Mucosa of rectum (tissue), 2 donors: ENCODE measurements at regions not wholly inside any gene's neighbourhood (a gene's known extent, or its start where the extent isn't known, plus 50 kb on each side); places are given as distances from the start of the nearest gene placed in this dataset.

ENCODE experiments used
- H3K27ac ChIP-seq, 2 donors: one replicate each; pipeline ENCODE4 v1.7.0; 2013; ENCODE audit warnings: inconsistent platforms in 2 of 2, low read depth in 2 of 2, low read length in 2 of 2
- H3K27me3 ChIP-seq, 2 donors: one replicate each; pipeline ENCODE4 v1.7.0; 2013; ENCODE audit warnings: low read length in 2 of 2; ENCODE audit not compliant: control insufficient read depth in 2 of 2, insufficient read depth in 2 of 2
- H3K36me3 ChIP-seq, 2 donors: one replicate each; pipeline ENCODE4 v1.7.0; 2013; ENCODE audit warnings: low read length in 2 of 2; ENCODE audit not compliant: control insufficient read depth in 2 of 2, insufficient read depth in 2 of 2
- H3K4me1 ChIP-seq, 2 donors: one replicate each; pipeline ENCODE4 v1.7.0; 2013; ENCODE audit warnings: low read length in 2 of 2, mild to moderate bottlenecking in 1 of 2; ENCODE audit not compliant: control insufficient read depth in 2 of 2, insufficient read depth in 2 of 2
- H3K4me3 ChIP-seq, 2 donors: one replicate each; pipeline ENCODE4 v1.7.0; 2013; ENCODE audit warnings: low read length in 2 of 2
- H3K9ac ChIP-seq, 2 donors: one replicate each; pipeline ENCODE4 v1.7.0; 2013; ENCODE audit warnings: low read length in 2 of 2, low read depth in 1 of 2, mild to moderate bottlenecking in 1 of 2
- H3K9me3 ChIP-seq, 2 donors: one replicate each; pipeline ENCODE4 v1.7.0; 2013; ENCODE audit warnings: low read length in 2 of 2; ENCODE audit not compliant: control insufficient read depth in 2 of 2
- donor health status: healthy.
- donor health status: Normal muscosa, but diverticular disease.

- H3K4me1 ChIP-seq = no peaks in the 10 kb centered on the region
- H3K4me3 ChIP-seq = no peak overlapping the region
- no peak overlapping the region for H3K27ac ChIP-seq
- H3K9ac ChIP-seq = no peak overlapping the region
- H3K9me3 ChIP-seq = no peaks in the 10 kb centered on the region
- H3K27me3 ChIP-seq = no peaks in the 10 kb centered on the region
- H3K36me3 ChIP-seq = no peaks in the 10 kb centered on the region
These were observed 883.0 kb upstream of the FLRT2 start for GRCh38 chr14:84646786-84647500.

GRCh38 chr14:84655014-84655413 lies 874.9 kb upstream of the FLRT2 start:
- Histone ChIP-seq H3K9me3 (no peaks in the 10 kb centered on the region), H3K4me1 (no peaks in the 10 kb centered on the region), H3K9ac (no peak overlapping the region), H3K27me3 (no peaks in the 10 kb centered on the region), H3K4me3 (no peak overlapping the region), H3K27ac (no peak overlapping the region), H3K36me3 (no peaks in the 10 kb centered on the region)

- no peak overlapping the region for H3K9ac ChIP-seq
- no peak overlapping the region for H3K4me3 ChIP-seq
- no peaks in the 10 kb centered on the region for H3K27me3 ChIP-seq
- H3K9me3 ChIP-seq = no peaks in the 10 kb centered on the region
- H3K27ac ChIP-seq = no peak overlapping the region
- no peaks in the 10 kb centered on the region for H3K4me1 ChIP-seq
- no peaks in the 10 kb centered on the region for H3K36me3 ChIP-seq
These were observed 872.0 kb upstream of the FLRT2 start for GRCh38 chr14:84657911-84658310.

- Histone ChIP-seq H3K36me3 (no peaks in the 10 kb centered on the region), H3K27me3 (no peaks in the 10 kb centered on the region), H3K9me3 (peaks cover 0 to 3% of the 10 kb centered on the region in 2 donors), H3K9ac (no peak overlapping the region), H3K27ac (no peak overlapping the region), H3K4me1 (no peaks in the 10 kb centered on the region), H3K4me3 (no peak overlapping the region)
These were observed 859.1 kb upstream of the FLRT2 start for GRCh38 chr14:84670796-84671195.

- Histone ChIP-seq H3K9ac (no peak overlapping the region), H3K4me3 (no peak overlapping the region)
These were observed 858.2 kb upstream of the FLRT2 start for GRCh38 chr14:84671776-84672175.

GRCh38 chr14:84674636-84675035 lies 855.3 kb upstream of the FLRT2 start:
- Histone ChIP-seq H3K27me3 (no peaks in the 10 kb centered on the region), H3K4me3 (no peak overlapping the region), H3K36me3 (no peaks in the 10 kb centered on the region), H3K27ac (no peak overlapping the region), H3K9me3 (no peaks in the 10 kb centered on the region), H3K4me1 (no peaks in the 10 kb centered on the region), H3K9ac (no peak overlapping the region)

More at GRCh38 chr14:84671776-84672175, 858.2 kb upstream of the FLRT2 start:
- no peaks in the 10 kb centered on the region for H3K27me3 ChIP-seq
- H3K4me1 ChIP-seq = no peaks in the 10 kb centered on the region
- no peaks in the 10 kb centered on the region for H3K36me3 ChIP-seq
- no peak overlapping the region for H3K27ac ChIP-seq
- H3K9me3 ChIP-seq = peaks cover 0 to 3% of the 10 kb centered on the region in 2 donors

GRCh38 chr14:84686550-84686949 lies 843.4 kb upstream of the FLRT2 start:
- H3K9me3 ChIP-seq = peaks cover 0 to 2% of the 10 kb centered on the region in 2 donors
- H3K27me3 ChIP-seq = no peaks in the 10 kb centered on the region
- no peak overlapping the region for H3K27ac ChIP-seq
- no peaks in the 10 kb centered on the region for H3K4me1 ChIP-seq
- H3K9ac ChIP-seq = no peak overlapping the region
- no peak overlapping the region for H3K4me3 ChIP-seq
- no peaks in the 10 kb centered on the region for H3K36me3 ChIP-seq

- Histone ChIP-seq H3K27me3 (no peaks in the 10 kb centered on the region), H3K27ac (no peak overlapping the region), H3K9me3 (peaks cover 0 to 2% of the 10 kb centered on the region in 2 donors), H3K4me1 (no peaks in the 10 kb centered on the region), H3K4me3 (no peak overlapping the region), H3K9ac (no peak overlapping the region), H3K36me3 (no peaks in the 10 kb centered on the region)
These were observed 841.5 kb upstream of the FLRT2 start for GRCh38 chr14:84688297-84689025.

GRCh38 chr14:84694161-84694560 lies 835.8 kb upstream of the FLRT2 start:
- no peak overlapping the region for H3K9ac ChIP-seq
- H3K4me1 ChIP-seq = no peaks in the 10 kb centered on the region
- H3K36me3 ChIP-seq = no peaks in the 10 kb centered on the region
- no peak overlapping the region for H3K4me3 ChIP-seq
- no peaks in the 10 kb centered on the region for H3K27me3 ChIP-seq
- no peaks in the 10 kb centered on the region for H3K9me3 ChIP-seq
- no peak overlapping the region for H3K27ac ChIP-seq

GRCh38 chr14:84704601-84705000 lies 825.3 kb upstream of the FLRT2 start:
- Histone ChIP-seq H3K27ac (no peak overlapping the region), H3K27me3 (no peaks in the 10 kb centered on the region), H3K4me1 (no peaks in the 10 kb centered on the region), H3K4me3 (no peak overlapping the region), H3K9me3 (peaks cover 0 to 2% of the 10 kb centered on the region in 2 donors), H3K36me3 (no peaks in the 10 kb centered on the region), H3K9ac (no peak overlapping the region)
